Stimulated activated CD4-positive, alpha-beta T cell treated with anti-CD3 and anti-CD28 coated beads, Interleukin-12 subunit alpha, Interleukin-12 subunit beta, amount 100 ng/mL, for 48 hours (primary cell): ENCODE measurements at regions not wholly inside any gene's neighbourhood (a gene's known extent, or its start where the extent isn't known, plus 50 kb on each side); places are given as distances from the start of the nearest gene placed in this dataset.

ENCODE experiments used
- DNase-seq, 3 donors: peaks; one replicate each; pipeline ENCODE4 v3.0.0-alpha.2; 2020; ENCODE audit warnings: low read depth in 2 of 3, low spot score in 1 of 3

GRCh38 chr2:129925381-129925780, 54.1 kb upstream of the RAB6C start:
- DNase-seq: no peak

GRCh38 chr2:129927696-129928095, 51.8 kb upstream of the RAB6C start:
- no peak for DNase-seq

GRCh38 chr2:129929321-129930290, 49.9 kb upstream of the RAB6C start:
- DNase-seq: no peak
